ENCODE measurements at regions not wholly inside any gene's neighbourhood (a gene's known extent, or its start where the extent isn't known, plus 50 kb on each side); places are given as distances from the start of the nearest gene placed in this dataset.

- no peak overlapping the region for H3K27ac ChIP-seq (ENCODE audit: low read length)
- no peaks in the 10 kb centered on the region for H3K36me3 ChIP-seq (ENCODE audit: insufficient read depth, low read length)
Observed at GRCh38 chr2:166565501-166565900, 71.5 kb upstream of the SCN7A start.

GRCh38 chr2:166563894-166564293, 69.8 kb upstream of the SCN7A start:
- H3K9me2 ChIP-seq (ENCODE audit: insufficient read depth, low read length), result no peaks in the 10 kb centered on the region
- no peaks in the 10 kb centered on the region for H3K36me3 ChIP-seq (ENCODE audit: insufficient read depth, low read length)
- no peak overlapping the region for H3K9ac ChIP-seq (ENCODE audit: low read length)
- H3F3A ChIP-seq (ENCODE audit: insufficient read depth, low read length, poor library complexity, severe bottlenecking), result no peaks in the 10 kb centered on the region
- H3K4me3 ChIP-seq (ENCODE audit: low read length), result no peak overlapping the region
- no peak overlapping the region for H3K27ac ChIP-seq (ENCODE audit: low read length)
- H3K27me3 ChIP-seq (ENCODE audit: insufficient read depth, low read depth, low read length), result no peaks in the 10 kb centered on the region
- H3K79me2 ChIP-seq (replicated peaks; ENCODE audit: insufficient read depth, low read length), result no peaks in the 10 kb centered on the region
- H2AFZ ChIP-seq (ENCODE audit: low read depth, low read length), result no peak overlapping the region
- H3K9me3 ChIP-seq (ENCODE audit: low read length), result no peaks in the 10 kb centered on the region
- H3K4me2 ChIP-seq (ENCODE audit: low read length), result no peak overlapping the region
- no peaks in the 10 kb centered on the region for H4K20me1 ChIP-seq (ENCODE audit: insufficient read depth)
- TF ChIP-seq POLR2AphosphoS5 (IDR thresholded peaks at IDR 0.05), result no peak
- no peak for TF ChIP-seq EP300 (conservative IDR thresholded peaks at IDR 0.05; ENCODE audit: poor library complexity, severe bottlenecking)
- TF ChIP-seq SMC3 (conservative IDR thresholded peaks at IDR 0.05; ENCODE audit: poor library complexity), result no peak
- TF ChIP-seq MXI1 (conservative IDR thresholded peaks at IDR 0.05; ENCODE audit: poor library complexity, severe bottlenecking), result no peak
- no peak for TF ChIP-seq TAF1 (IDR thresholded peaks at IDR 0.05; ENCODE audit: low read depth)
- TF ChIP-seq RAD21 (conservative IDR thresholded peaks at IDR 0.05), result no peak
- no peak for TF ChIP-seq EZH2 (IDR thresholded peaks at IDR 0.05; ENCODE audit: borderline replicate concordance, insufficient read depth, low read length, poor library complexity, severe bottlenecking)
- TF ChIP-seq CTCF (IDR thresholded peaks at IDR 0.05; ENCODE audit: poor library complexity, severe bottlenecking), result no peak

More at GRCh38 chr2:166565501-166565900, 71.5 kb upstream of the SCN7A start:
- Histone ChIP-seq H3K9me2 (ENCODE audit: insufficient read depth, low read length) (no peaks in the 10 kb centered on the region), H3K9me3 (ENCODE audit: low read length) (no peaks in the 10 kb centered on the region), H3F3A (ENCODE audit: insufficient read depth, low read length, poor library complexity, severe bottlenecking) (no peaks in the 10 kb centered on the region), H3K4me3 (ENCODE audit: low read length) (no peak overlapping the region), H4K20me1 (ENCODE audit: insufficient read depth) (no peaks in the 10 kb centered on the region), H2AFZ (ENCODE audit: low read depth, low read length) (no peak overlapping the region), H3K27me3 (ENCODE audit: insufficient read depth, low read depth, low read length) (no peaks in the 10 kb centered on the region), H3K79me2 (replicated peaks; ENCODE audit: insufficient read depth, low read length) (no peaks in the 10 kb centered on the region), H3K4me2 (ENCODE audit: low read length) (no peak overlapping the region), H3K9ac (ENCODE audit: low read length) (no peak overlapping the region)
- TF ChIP-seq POLR2AphosphoS5 (IDR thresholded peaks at IDR 0.05) (no peak), REST (IDR thresholded peaks at IDR 0.05; ENCODE audit: borderline replicate concordance) (no peak), TAF1 (IDR thresholded peaks at IDR 0.05; ENCODE audit: low read depth) (no peak), EP300 (conservative IDR thresholded peaks at IDR 0.05; ENCODE audit: poor library complexity, severe bottlenecking) (no peak), SMC3 (conservative IDR thresholded peaks at IDR 0.05; ENCODE audit: poor library complexity) (no peak), CTCF (IDR thresholded peaks at IDR 0.05; ENCODE audit: poor library complexity, severe bottlenecking) (no peak), MXI1 (conservative IDR thresholded peaks at IDR 0.05; ENCODE audit: poor library complexity, severe bottlenecking) (no peak), RAD21 (conservative IDR thresholded peaks at IDR 0.05) (no peak), EZH2 (IDR thresholded peaks at IDR 0.05; ENCODE audit: borderline replicate concordance, insufficient read depth, low read length, poor library complexity, severe bottlenecking) (no peak)
